Natural killer cell treated with Interleukin-12 subunit alpha and Interleukin-12 subunit beta and Interleukin-15 and Interleukin-18, amount 100 ng/mL, for 72 hours (primary cell): ENCODE measurements at regions not wholly inside any gene's neighbourhood (a gene's known extent, or its start where the extent isn't known, plus 50 kb on each side); places are given as distances from the start of the nearest gene placed in this dataset.

Experiments used
- ATAC-seq, 2 donors: fragments of 150-1000 bp; cut with Tn5 transposase in 1 of 2; sonication (Bioruptor Pico), chemical (Tn5 transposase) in 1 of 2; 2 replicates each; pipeline ENCODE4 v1.10.0; 2021
- DNase-seq: peaks from one replicate; pipeline ENCODE4 v3.0.0; 2022; ENCODE audit warnings: low spot score
- H3K27ac Mint-ChIP-seq, 2 donors: 1 replicate in 1 of 2; 2 replicates in 1 of 2; pipeline ENCODE4 v1.8.0; 2022; ENCODE audit warnings: mixed read lengths in 2 of 2, mild to moderate bottlenecking in 1 of 2, moderate library complexity in 1 of 2
- H3K27me3 Mint-ChIP-seq, 2 donors: 1 replicate in 1 of 2; 2 replicates in 1 of 2; pipeline ENCODE4 v1.8.0; 2022; ENCODE audit warnings: mixed read lengths in 2 of 2
- H3K36me3 Mint-ChIP-seq: one replicate; pipeline ENCODE4 v1.8.0; 2022; ENCODE audit warnings: mixed read lengths
- H3K4me1 Mint-ChIP-seq, 2 donors: 1 replicate in 1 of 2; 2 replicates in 1 of 2; pipeline ENCODE4 v1.8.0; 2022; ENCODE audit warnings: low read depth in 2 of 2, mixed read lengths in 2 of 2, mild to moderate bottlenecking in 1 of 2
- H3K4me3 Mint-ChIP-seq: one replicate; pipeline ENCODE4 v1.8.0; 2022; ENCODE audit warnings: mixed read lengths
- H3K9me3 Mint-ChIP-seq: 2 replicates; pipeline ENCODE4 v1.8.0; 2022; ENCODE audit warnings: mixed read lengths

- Mint-ChIP-seq H3K27me3 (no peaks in the 10 kb centered on the region), H3K27ac (no peak overlapping the region), H3K4me3 (no peak overlapping the region), H3K4me1 (no peaks in the 10 kb centered on the region), H3K36me3 (no peaks in the 10 kb centered on the region), H3K9me3 (no peaks in the 10 kb centered on the region)
- no peak for DNase-seq
- ATAC-seq: no peak
These were observed 134.2 kb upstream of the IPO9 start for GRCh38 chr1:201694608-201695335.

DNA sequence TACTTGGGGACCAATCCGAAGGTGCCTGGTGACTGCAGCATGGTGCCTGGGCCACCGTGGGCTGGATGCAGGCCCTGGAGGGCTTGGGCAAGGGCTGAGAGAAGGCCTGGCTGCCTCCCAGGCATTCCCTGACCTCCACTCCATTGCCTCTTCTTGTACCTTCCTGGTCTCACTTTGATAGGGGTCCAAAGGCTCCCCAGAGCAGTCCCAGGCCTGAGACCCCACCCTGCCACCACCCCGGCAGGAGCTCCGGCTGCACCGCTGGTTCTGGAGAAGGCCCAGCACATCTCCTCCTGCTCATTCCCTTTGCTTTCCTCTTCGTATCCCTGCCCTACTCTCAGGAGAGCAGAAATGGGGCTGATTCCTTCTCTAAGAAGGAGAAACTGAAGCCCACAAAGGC is 133.3 kb upstream of the IPO9 start:
- Mint-ChIP-seq H3K27ac (no peak overlapping the region), H3K9me3 (no peaks in the 10 kb centered on the region)

DNA sequence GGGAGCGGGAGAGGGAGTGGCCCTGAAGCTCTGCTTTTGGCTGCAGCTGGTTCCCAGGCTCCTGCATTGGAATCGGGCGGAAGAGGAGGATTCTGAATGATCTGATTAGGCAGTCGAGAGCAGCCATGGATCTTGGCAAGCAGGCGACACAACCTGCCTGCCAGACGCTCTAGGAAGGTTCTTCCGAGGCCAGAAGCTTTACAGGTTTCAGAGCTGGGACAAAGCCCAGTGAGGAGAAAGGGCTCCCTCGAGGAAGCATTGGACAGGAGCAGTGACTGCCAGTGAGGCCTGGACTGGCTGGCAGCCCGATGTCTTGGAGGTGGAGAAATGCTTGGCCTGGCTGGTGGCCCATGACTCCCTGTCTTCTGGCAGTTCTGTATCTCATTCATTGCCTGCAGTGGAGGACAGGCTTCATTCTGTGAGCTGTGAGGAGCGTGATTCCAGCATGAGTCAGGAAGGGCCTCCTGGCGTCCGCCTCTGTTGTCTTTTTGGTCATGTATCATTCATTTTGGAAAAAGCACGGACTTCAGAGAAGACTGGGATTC is 132.7 kb upstream of the IPO9 start:
- H3K27ac Mint-ChIP-seq: no peak overlapping the region
- H3K36me3 Mint-ChIP-seq: no peaks in the 10 kb centered on the region
- no peaks in the 10 kb centered on the region for H3K27me3 Mint-ChIP-seq
- DNase-seq (no peak), ATAC-seq (no peak)
- H3K4me1 Mint-ChIP-seq: no peaks in the 10 kb centered on the region
- no peak overlapping the region for H3K4me3 Mint-ChIP-seq
- H3K9me3 Mint-ChIP-seq: no peaks in the 10 kb centered on the region

More for the DNA sequence above, 133.3 kb upstream of the IPO9 start:
- Mint-ChIP-seq H3K4me3 (no peak overlapping the region), H3K4me1 (no peaks in the 10 kb centered on the region), H3K27me3 (no peaks in the 10 kb centered on the region), H3K36me3 (no peaks in the 10 kb centered on the region)
- DNase-seq: no peak
- ATAC-seq: no peak

DNA sequence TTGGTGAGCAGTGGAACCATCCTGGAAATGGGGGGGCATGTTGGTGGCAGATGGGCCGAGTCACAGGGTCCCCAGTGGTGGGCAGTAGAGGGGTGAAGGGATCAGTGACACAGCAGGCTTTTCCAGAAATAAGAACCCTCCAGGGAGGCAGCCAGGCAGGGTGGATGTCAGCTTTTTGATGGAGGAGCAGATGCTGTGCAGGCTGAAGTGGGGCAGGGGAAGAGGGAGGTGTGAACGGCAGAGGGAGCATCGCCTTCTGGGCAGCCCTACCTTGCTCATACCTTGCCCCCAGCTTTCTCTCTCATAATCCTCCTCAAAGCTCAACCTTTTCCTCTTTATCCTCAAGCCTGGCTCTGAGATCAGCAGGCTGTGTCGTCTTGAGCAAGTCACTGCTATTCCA is 131.8 kb upstream of the IPO9 start:
- Mint-ChIP-seq H3K27ac (no peak overlapping the region), H3K27me3 (no peaks in the 10 kb centered on the region), H3K4me3 (no peak overlapping the region), H3K36me3 (no peaks in the 10 kb centered on the region), H3K9me3 (peaks cover 3% of the 10 kb centered on the region), H3K4me1 (no peaks in the 10 kb centered on the region)
- ATAC-seq: no peak
- no peak for DNase-seq

GRCh38 chr1:201701831-201702230 is 127.1 kb upstream of the IPO9 start:
- Mint-ChIP-seq H3K9me3 (peaks cover 3% of the 10 kb centered on the region), H3K36me3 (no peaks in the 10 kb centered on the region), H3K4me1 (no peaks in the 10 kb centered on the region), H3K27me3 (no peaks in the 10 kb centered on the region), H3K4me3 (no peak overlapping the region), H3K27ac (no peak overlapping the region)
- no peak for ATAC-seq
- no peak for DNase-seq

DNA sequence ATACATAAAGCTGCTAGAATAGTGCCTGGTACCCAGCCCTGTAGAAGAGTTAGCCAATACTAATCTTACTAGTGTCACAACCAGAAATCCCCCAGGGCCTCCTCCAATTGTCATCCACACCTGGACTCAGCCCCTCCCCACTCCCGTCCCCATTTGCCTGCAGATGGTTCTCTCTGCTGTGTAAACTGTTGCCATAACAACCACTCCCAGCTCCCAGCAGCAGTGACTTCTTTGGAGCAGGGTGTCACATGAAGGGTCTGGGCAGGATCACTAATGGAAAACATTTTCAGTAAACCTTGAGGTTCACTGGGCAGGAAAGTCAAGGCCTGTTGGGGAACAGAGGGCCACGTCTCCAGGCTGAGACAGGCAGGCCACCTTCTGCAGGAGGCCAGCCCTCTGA is 126.0 kb upstream of the IPO9 start:
- peaks cover 3% of the 10 kb centered on the region for H3K9me3 Mint-ChIP-seq
- no peak overlapping the region for H3K27ac Mint-ChIP-seq
- ATAC-seq: no peak
- H3K27me3 Mint-ChIP-seq: peaks cover 0 to 3% of the 10 kb centered on the region in 2 donors
- DNase-seq: no peak
- H3K4me1 Mint-ChIP-seq: no peaks in the 10 kb centered on the region
- no peak overlapping the region for H3K4me3 Mint-ChIP-seq
- no peaks in the 10 kb centered on the region for H3K36me3 Mint-ChIP-seq

DNA sequence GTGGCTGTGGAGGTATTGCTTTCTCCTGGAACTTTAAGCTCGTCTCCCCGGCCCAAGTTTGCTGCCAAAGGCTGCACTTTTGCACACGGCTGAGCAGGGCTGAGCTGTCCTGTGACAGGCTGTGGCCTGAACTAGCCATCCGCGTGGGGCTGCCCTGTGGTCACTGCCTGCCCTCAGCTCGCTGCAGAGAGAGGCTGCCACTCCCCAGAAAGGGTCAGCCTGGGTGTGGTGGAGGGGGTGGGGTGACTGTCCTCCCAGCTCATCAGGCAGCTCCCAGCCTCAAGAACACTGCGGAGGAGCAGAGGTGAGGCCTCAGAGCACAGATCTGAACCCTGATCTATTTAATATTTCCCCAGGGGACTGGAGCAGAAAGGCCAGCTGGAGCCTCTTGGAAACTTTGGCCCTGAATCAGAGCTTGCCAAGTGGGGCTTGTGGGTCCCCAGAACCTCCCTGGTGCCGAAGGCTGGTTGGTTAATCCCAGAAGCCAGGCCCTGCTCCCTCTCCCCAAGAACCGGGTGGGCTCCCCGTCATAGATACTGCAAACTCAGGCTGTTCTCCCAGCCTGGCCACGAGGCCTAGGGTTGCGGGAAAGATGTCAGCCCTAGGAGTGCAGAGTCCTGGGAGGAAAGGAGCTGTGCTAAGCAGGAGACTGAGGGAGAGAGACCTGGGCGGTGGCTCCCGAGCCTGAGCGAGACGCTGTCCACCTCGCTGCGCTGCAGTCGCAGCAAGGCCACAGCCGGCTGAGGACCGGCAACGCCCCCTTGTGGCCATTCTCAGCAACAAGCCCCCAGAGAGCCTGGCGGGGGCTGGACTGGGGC is 125.1 kb upstream of the IPO9 start:
- no peak overlapping the region for H3K27ac Mint-ChIP-seq
- no peak overlapping the region for H3K4me3 Mint-ChIP-seq
- no peaks in the 10 kb centered on the region for H3K4me1 Mint-ChIP-seq
- ATAC-seq (peak; percentile 68 to 70), DNase-seq (no peak)
- no peaks in the 10 kb centered on the region for H3K36me3 Mint-ChIP-seq
- H3K9me3 Mint-ChIP-seq: peaks cover 3% of the 10 kb centered on the region
- peaks cover 0 to 3% of the 10 kb centered on the region in 2 donors for H3K27me3 Mint-ChIP-seq

DNA sequence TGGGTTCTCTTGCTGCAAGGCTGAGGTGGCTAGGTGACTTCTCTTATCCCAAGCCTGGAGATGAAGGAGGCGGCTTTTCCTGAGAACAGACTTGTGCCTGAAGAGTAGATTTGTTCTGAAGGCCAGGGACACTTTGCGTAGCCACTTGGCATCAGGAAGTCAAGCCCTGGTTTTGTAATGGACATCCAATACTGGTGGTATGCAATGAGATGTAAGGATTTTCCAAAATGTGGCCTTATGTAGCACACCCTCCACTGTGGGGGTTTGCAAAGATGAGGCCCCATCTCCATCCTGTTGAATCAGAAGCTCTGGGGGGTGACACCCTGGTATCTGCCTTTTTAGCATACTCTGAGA is 124.5 kb upstream of the IPO9 start:
- Mint-ChIP-seq H3K27me3 (peaks cover 0 to 3% of the 10 kb centered on the region in 2 donors), H3K36me3 (no peaks in the 10 kb centered on the region), H3K9me3 (peaks cover 3% of the 10 kb centered on the region), H3K27ac (no peak overlapping the region), H3K4me3 (no peak overlapping the region), H3K4me1 (no peaks in the 10 kb centered on the region)
- no peak for ATAC-seq
- no peak for DNase-seq

DNA sequence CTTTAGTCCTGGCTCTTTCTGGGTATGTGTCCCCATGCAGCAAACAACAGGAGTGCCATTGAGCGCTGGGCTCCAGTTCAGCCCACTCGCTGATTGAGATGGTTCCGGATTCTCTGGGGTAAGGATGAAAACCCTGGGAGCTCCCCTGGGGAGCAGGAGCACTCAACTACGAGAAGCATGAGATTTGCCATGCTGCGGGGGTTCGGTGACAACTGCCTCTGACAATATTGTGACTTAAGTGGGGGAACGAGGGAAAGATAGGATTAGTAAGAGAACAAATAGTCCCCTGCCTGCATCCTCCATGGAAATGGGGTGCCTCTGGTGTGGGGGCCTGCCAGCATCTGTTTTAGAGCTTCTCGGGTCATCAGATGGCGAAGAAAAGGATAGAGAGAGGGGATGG is 123.6 kb upstream of the IPO9 start:
- ATAC-seq: no peak
- Mint-ChIP-seq H3K27me3 (peaks cover 0 to 3% of the 10 kb centered on the region in 2 donors), H3K9me3 (peaks cover 3% of the 10 kb centered on the region), H3K36me3 (no peaks in the 10 kb centered on the region), H3K27ac (no peak overlapping the region), H3K4me1 (no peaks in the 10 kb centered on the region), H3K4me3 (no peak overlapping the region)
- DNase-seq: no peak

GRCh38 chr1:201706109-201706508 is 122.8 kb upstream of the IPO9 start:
- Mint-ChIP-seq H3K27me3 (peaks cover 0 to 3% of the 10 kb centered on the region in 2 donors), H3K36me3 (no peaks in the 10 kb centered on the region), H3K27ac (no peak overlapping the region), H3K4me3 (no peak overlapping the region), H3K4me1 (no peaks in the 10 kb centered on the region), H3K9me3 (peaks cover 3% of the 10 kb centered on the region)
- ATAC-seq (no peak), DNase-seq (no peak)

GRCh38 chr1:201707027-201707426 is 121.9 kb upstream of the IPO9 start:
- Mint-ChIP-seq H3K9me3 (peaks cover under 1% of the 10 kb centered on the region), H3K36me3 (no peaks in the 10 kb centered on the region), H3K27ac (no peak overlapping the region), H3K4me1 (no peaks in the 10 kb centered on the region), H3K4me3 (no peak overlapping the region), H3K27me3 (peaks cover 0 to 3% of the 10 kb centered on the region in 2 donors)
- no peak for ATAC-seq
- no peak for DNase-seq

- Mint-ChIP-seq H3K36me3 (no peaks in the 10 kb centered on the region), H3K4me1 (no peaks in the 10 kb centered on the region), H3K4me3 (no peak overlapping the region), H3K27me3 (peaks cover 0 to 3% of the 10 kb centered on the region in 2 donors), H3K9me3 (no peaks in the 10 kb centered on the region), H3K27ac (no peak overlapping the region)
- DNase-seq: no peak
- no peak for ATAC-seq
These were observed 121.3 kb upstream of the IPO9 start for GRCh38 chr1:201707656-201708055.

- Mint-ChIP-seq H3K4me1 (no peaks in the 10 kb centered on the region), H3K27ac (no peak overlapping the region), H3K4me3 (no peak overlapping the region)
These were observed 120.9 kb upstream of the IPO9 start for GRCh38 chr1:201708085-201708512.

GRCh38 chr1:201708691-201709090 is 120.3 kb upstream of the IPO9 start:
- peaks cover 0 to 3% of the 10 kb centered on the region in 2 donors for H3K27me3 Mint-ChIP-seq
- H3K4me3 Mint-ChIP-seq: no peak overlapping the region
- no peak overlapping the region for H3K27ac Mint-ChIP-seq
- no peak for ATAC-seq
- DNase-seq: no peak
- H3K9me3 Mint-ChIP-seq: no peaks in the 10 kb centered on the region
- H3K36me3 Mint-ChIP-seq: no peaks in the 10 kb centered on the region
- no peaks in the 10 kb centered on the region for H3K4me1 Mint-ChIP-seq

More at GRCh38 chr1:201708085-201708512, 120.9 kb upstream of the IPO9 start:
- no peak for DNase-seq
- Mint-ChIP-seq H3K36me3 (no peaks in the 10 kb centered on the region), H3K27me3 (peaks cover 0 to 3% of the 10 kb centered on the region in 2 donors), H3K9me3 (no peaks in the 10 kb centered on the region)
- no peak for ATAC-seq
